Choroid plexus epithelial cell (primary cell): ENCODE measurements at regions not wholly inside any gene's neighbourhood (a gene's known extent, or its start where the extent isn't known, plus 50 kb on each side); places are given as distances from the start of the nearest gene placed in this dataset.

Experiments
- DNase-seq: peaks from one replicate; pipeline ENCODE4 v3.0.0-alpha.2; 2010; ENCODE audit warnings: low read depth
- H3K4me3 ChIP-seq: 2 replicates; pipeline ENCODE4 v1.5.1; 2011; ENCODE audit warnings: low read depth, mild to moderate bottlenecking, control low read depth, low read length, moderate library complexity
- CTCF ChIP-seq: conservative IDR thresholded peaks from 2 replicates; pipeline ENCODE4 v1.5.1; 2011; ENCODE audit warnings: low read depth, mild to moderate bottlenecking, control low read depth, inconsistent platforms, low read length, moderate library complexity

GRCh38 chr3:144107923-144108322 is 136.3 kb downstream of the DIPK2A start:
- no peak for TF ChIP-seq CTCF
- DNase-seq: no peak
- H3K4me3 ChIP-seq: no peak overlapping the region

- H3K4me3 ChIP-seq: no peak overlapping the region
- no peak for DNase-seq
- no peak for TF ChIP-seq CTCF
Observed at GRCh38 chr3:144109944-144110343, 138.3 kb downstream of the DIPK2A start.

GRCh38 chr3:144112036-144112435 is 140.4 kb downstream of the DIPK2A start:
- H3K4me3 ChIP-seq: no peak overlapping the region
- no peak for TF ChIP-seq CTCF
- DNase-seq: no peak

- no peak overlapping the region for H3K4me3 ChIP-seq
- DNase-seq: no peak
- TF ChIP-seq CTCF: no peak
Observed at GRCh38 chr3:144112437-144112836, 140.8 kb downstream of the DIPK2A start.

- DNase-seq: peak; percentile 12
- no peak overlapping the region for H3K4me3 ChIP-seq
- TF ChIP-seq CTCF: no peak
Observed at GRCh38 chr3:144114767-144115166, 143.1 kb downstream of the DIPK2A start.

GRCh38 chr3:144119633-144120032 is 148.0 kb downstream of the DIPK2A start:
- no peak for DNase-seq
- TF ChIP-seq CTCF: no peak
- no peak overlapping the region for H3K4me3 ChIP-seq

GRCh38 chr3:144121661-144122060 is 150.0 kb downstream of the DIPK2A start:
- TF ChIP-seq CTCF: no peak
- no peak overlapping the region for H3K4me3 ChIP-seq
- no peak for DNase-seq
